GM23338 (cell line): ENCODE measurements at regions not wholly inside any gene's neighbourhood (a gene's known extent, or its start where the extent isn't known, plus 50 kb on each side); places are given as distances from the start of the nearest gene placed in this dataset.

Source experiments
- CTCF ChIP-seq, 2 experiments: fragments of 200-600 bp in 1 of 2; sonication (generic) in 1 of 2; conservative IDR thresholded peaks; 2 replicates each; pipeline versions ENCODE4 v1.5.1 to v1.6.1; 2016 to 2017; ENCODE audit warnings: antibody characterized with exemption in 2 of 2, low read depth in 2 of 2, mild to moderate bottlenecking in 2 of 2, moderate library complexity in 1 of 2
- EZH2 ChIP-seq: fragments of 200-600 bp; sonication (generic); IDR thresholded peaks from one replicate; pipeline ENCODE4 v1.8.0; 2017; ENCODE audit warnings: antibody characterized with exemption, mild to moderate bottlenecking, low read depth; ENCODE audit not compliant: unreplicated experiment
- EZH2phosphoT487 ChIP-seq: fragments of 200-600 bp; sonication (generic); IDR thresholded peaks from one replicate; pipeline ENCODE4 v1.8.1; 2018; ENCODE audit warnings: antibody characterized with exemption; ENCODE audit not compliant: unreplicated experiment
- JUNB ChIP-seq: IDR thresholded peaks from one replicate; pipeline ENCODE4 v1.6.1; 2016; ENCODE audit warnings: antibody characterized with exemption; ENCODE audit not compliant: unreplicated experiment
- POLR2AphosphoS5 ChIP-seq: IDR thresholded peaks from 2 replicates; pipeline ENCODE4 v1.6.1; 2016; ENCODE audit warnings: antibody characterized with exemption, low read depth
- STAT1 ChIP-seq: IDR thresholded peaks from one replicate; pipeline ENCODE4 v1.6.1; 2016; ENCODE audit warnings: antibody characterized with exemption; ENCODE audit not compliant: unreplicated experiment
- ZNF462 ChIP-seq: fragments of 250-450 bp; sonication (Bioruptor Pico); IDR thresholded peaks from 2 replicates; pipeline ENCODE4 v1.5.0; 2020; ENCODE audit warnings: mild to moderate bottlenecking, moderate library complexity

DNA sequence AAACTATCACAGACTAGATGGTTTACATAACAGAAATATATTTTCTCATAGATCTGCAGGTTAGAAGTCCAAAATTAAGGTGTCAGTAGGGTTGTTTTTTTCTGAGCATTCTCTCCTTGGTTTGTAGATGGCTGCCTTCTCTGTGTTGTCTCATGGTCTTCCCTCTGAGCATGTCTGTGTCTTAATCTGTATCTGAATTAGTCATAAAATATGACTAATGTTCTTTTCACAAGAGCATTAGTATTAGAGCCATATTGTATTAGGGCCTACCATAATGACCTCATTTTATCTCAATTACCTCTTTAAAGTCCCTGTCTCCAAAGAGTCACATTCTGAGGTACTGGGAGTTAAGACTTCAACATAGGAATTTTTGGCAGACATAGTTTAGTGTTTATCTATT, 77.2 kb upstream of the OBI1 start:
- no peak for TF ChIP-seq CTCF (conservative IDR thresholded peaks at IDR 0.05; ENCODE audit: low read depth in 2 of 2)
- TF ChIP-seq EZH2phosphoT487, result no peak
- TF ChIP-seq JUNB, result no peak
- no peak for TF ChIP-seq ZNF462 (CRISPR knock-in tag)
- no peak for TF ChIP-seq POLR2AphosphoS5
- TF ChIP-seq EZH2, result no peak
- no peak for TF ChIP-seq STAT1
